Naive thymus-derived CD8-positive, alpha-beta T cell (primary cell): ENCODE measurements at regions not wholly inside any gene's neighbourhood (a gene's known extent, or its start where the extent isn't known, plus 50 kb on each side); places are given as distances from the start of the nearest gene placed in this dataset.
A peak's percentile ranks its signal among the peaks of the same experiment; 100 is the strongest.
"Not testable (repeated sequence)": the region's sequence is repeated elsewhere in the genome, so short reads cannot be mapped to it uniquely, and the experiment has no call there.

ENCODE experiments used
- ATAC-seq, 2 donors: fragments of 150-1000 bp; cut with Tn5 transposase in 1 of 2; sonication (Bioruptor Pico), chemical (Tn5 transposase) in 1 of 2; 1 replicate in 1 of 2; 2 replicates in 1 of 2; pipeline ENCODE4 v1.10.0; 2021; ENCODE audit warnings: mild to moderate bottlenecking in 2 of 2, moderate library complexity in 2 of 2
- POLR2A ChIA-PET: fragments of 350-600 bp; sonication (Branson Sonifier 250); formaldehyde crosslinking; loops from one replicate; lab custom pipeline; 2021; ENCODE audit warnings: antibody characterized with exemption; lab: Charles Lee
- DNase-seq, 10 donors: peaks; one replicate each; pipeline versions ENCODE4 v3.0.0 to v3.0.0-alpha.2; 2020 to 2022
- H3K27ac Mint-ChIP-seq, 10 donors: one replicate each; pipeline ENCODE4 v1.8.0; 2020 to 2022; ENCODE audit warnings: mild to moderate bottlenecking in 10 of 10, mixed read lengths in 10 of 10, moderate library complexity in 4 of 10, inconsistent platforms in 1 of 10
- H3K27me3 Mint-ChIP-seq, 5 donors: one replicate each; pipeline ENCODE4 v1.8.0; 2021 to 2022; ENCODE audit warnings: mixed read lengths in 5 of 5
- H3K36me3 Mint-ChIP-seq, 3 donors: one replicate each; pipeline ENCODE4 v1.8.0; 2020 to 2022; ENCODE audit warnings: mixed read lengths in 3 of 3, mild to moderate bottlenecking in 2 of 3, inconsistent platforms in 1 of 3
- H3K4me1 Mint-ChIP-seq, 4 donors: one replicate each; pipeline ENCODE4 v1.8.0; 2021 to 2022; ENCODE audit warnings: mixed read lengths in 4 of 4
- H3K4me3 Mint-ChIP-seq, 10 donors: one replicate each; pipeline ENCODE4 v1.8.0; 2020 to 2022; ENCODE audit warnings: mild to moderate bottlenecking in 10 of 10, mixed read lengths in 10 of 10, moderate library complexity in 6 of 10, inconsistent platforms in 1 of 10
- H3K9me3 Mint-ChIP-seq, 9 donors: one replicate each; pipeline ENCODE4 v1.8.0; 2020 to 2022; ENCODE audit warnings: mixed read lengths in 9 of 9, mild to moderate bottlenecking in 3 of 9, inconsistent platforms in 1 of 9, moderate library complexity in 1 of 9

DNA sequence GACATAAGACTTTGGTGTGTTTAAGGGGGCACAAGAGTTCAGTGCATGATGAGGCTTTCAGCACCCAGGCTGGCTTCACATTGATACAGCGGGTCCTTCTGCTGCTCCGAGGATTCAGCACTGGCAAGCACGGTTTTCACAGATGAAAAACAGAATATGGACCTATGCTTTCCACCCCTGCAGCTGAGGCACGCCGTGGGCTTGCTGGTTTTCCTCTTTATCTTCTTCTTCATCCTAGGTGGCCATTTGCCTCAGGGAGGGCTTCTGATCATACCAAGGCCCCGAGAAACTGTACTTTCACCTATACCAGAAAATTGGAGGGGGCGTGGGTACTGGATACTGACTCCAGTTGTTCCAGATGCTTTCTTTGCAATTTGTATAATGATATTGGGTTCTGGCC, 277.1 kb upstream of the ZNF32 start:
- ATAC-seq, result no peak
- Mint-ChIP-seq H3K27ac (no peak overlapping the region), H3K4me1 (peaks cover 0 to 2% (median 0%) of the 10 kb centered on the region in 4 donors), H3K36me3 (no peaks in the 10 kb centered on the region), H3K9me3 (no peaks in the 10 kb centered on the region), H3K27me3 (peaks cover 2 to 16% (median 5%) of the 10 kb centered on the region in 5 donors), H3K4me3 (no peak overlapping the region)
- no peak for DNase-seq
- POLR2A ChIA-PET, result no interaction called here

DNA sequence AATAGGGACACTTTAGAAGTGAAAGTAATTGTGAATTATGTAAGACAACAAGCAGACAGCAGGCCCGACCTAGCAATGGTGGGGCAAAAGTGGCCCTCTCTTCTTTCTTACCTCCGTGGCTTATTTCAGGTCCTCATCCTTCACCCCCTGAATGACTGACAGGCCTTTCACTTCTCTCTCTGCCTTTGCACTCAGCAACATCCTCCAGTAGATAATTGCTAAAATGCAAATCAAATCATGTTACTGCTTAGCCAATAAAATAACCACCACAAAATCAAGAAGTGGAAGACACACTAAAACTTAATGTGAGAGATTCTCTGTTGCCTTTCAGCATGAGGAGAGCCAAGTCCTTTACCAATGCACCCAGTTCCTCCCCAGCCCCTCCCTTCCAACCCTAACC, 274.6 kb upstream of the ZNF32 start:
- POLR2A ChIA-PET, result no interaction called here
- Mint-ChIP-seq H3K27ac (peak overlapping the region in 2 of 10 donors; percentile 1 to 36), H3K27me3 (peaks cover 0 to 7% (median 1%) of the 10 kb centered on the region in 5 donors), H3K9me3 (peaks cover 0 to 2% (median 0%) of the 10 kb centered on the region in 9 donors), H3K36me3 (peaks cover 0 to 4% (median 0%) of the 10 kb centered on the region in 3 donors), H3K4me1 (no peaks in the 10 kb centered on the region), H3K4me3 (no peak overlapping the region)
- DNase-seq, result no peak
- ATAC-seq, result no peak

GRCh38 chr10:43922335-43923280, 273.9 kb upstream of the ZNF32 start:
- H3K9me3 Mint-ChIP-seq, result peaks cover 0 to 2% (median 0%) of the 10 kb centered on the region in 9 donors
- H3K27me3 Mint-ChIP-seq, result peaks cover 0 to 5% (median 2%) of the 10 kb centered on the region in 5 donors
- H3K4me3 Mint-ChIP-seq, result no peak overlapping the region
- H3K4me1 Mint-ChIP-seq, result no peaks in the 10 kb centered on the region
- H3K36me3 Mint-ChIP-seq, result peaks cover 0 to 4% (median 0%) of the 10 kb centered on the region in 3 donors
- peak overlapping the region in 2 of 10 donors; percentile 1 to 36 for H3K27ac Mint-ChIP-seq
- DNase-seq, result no peak
- POLR2A ChIA-PET, result no interaction called here
- no peak for ATAC-seq

DNA sequence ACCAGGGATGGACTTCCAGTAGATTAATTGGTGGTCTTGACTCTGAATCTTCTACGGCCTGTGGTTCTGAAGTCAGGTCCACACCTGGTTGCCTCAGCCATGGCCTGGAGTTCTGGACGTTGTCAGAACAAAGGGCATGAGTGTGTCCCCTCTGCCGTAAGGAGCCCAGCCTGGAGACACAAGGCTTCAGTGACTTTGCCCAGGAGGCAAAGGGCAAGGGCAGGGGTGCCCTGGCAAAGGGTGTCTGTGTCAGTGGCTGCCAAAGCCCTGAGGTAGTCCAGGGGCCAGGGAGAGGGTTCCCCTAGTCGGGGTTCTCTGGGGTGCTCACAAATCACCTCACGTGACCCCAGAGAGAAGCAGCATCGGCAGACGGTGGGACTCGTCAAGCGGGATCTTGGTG, 273.2 kb upstream of the ZNF32 start:
- H3K27ac Mint-ChIP-seq, result no peak overlapping the region
- no peak for DNase-seq
- H3K27me3 Mint-ChIP-seq, result peaks cover 0 to 5% (median 0%) of the 10 kb centered on the region in 5 donors
- POLR2A ChIA-PET, result no interaction called here
- peaks cover 0 to 2% (median 0%) of the 10 kb centered on the region in 9 donors for H3K9me3 Mint-ChIP-seq
- no peak for ATAC-seq
- no peaks in the 10 kb centered on the region for H3K4me1 Mint-ChIP-seq
- H3K4me3 Mint-ChIP-seq, result no peak overlapping the region
- peaks cover 0 to 4% (median 0%) of the 10 kb centered on the region in 3 donors for H3K36me3 Mint-ChIP-seq

- H3K36me3 Mint-ChIP-seq, result peaks cover 0 to 4% (median 0%) of the 10 kb centered on the region in 3 donors
- DNase-seq, result no peak
- no peak overlapping the region for H3K4me3 Mint-ChIP-seq
- no peaks in the 10 kb centered on the region for H3K4me1 Mint-ChIP-seq
- H3K27me3 Mint-ChIP-seq, result peaks cover 0 to 5% (median 0%) of the 10 kb centered on the region in 5 donors
- no peak for ATAC-seq
- H3K9me3 Mint-ChIP-seq, result peaks cover 0 to 3% (median 0%) of the 10 kb centered on the region in 9 donors
- POLR2A ChIA-PET, result no interaction called here
- no peak overlapping the region for H3K27ac Mint-ChIP-seq
Measured at GRCh38 chr10:43921478-43921877, 272.8 kb upstream of the ZNF32 start.

- H3K27me3 Mint-ChIP-seq, H3K36me3 Mint-ChIP-seq, H3K9me3 Mint-ChIP-seq, ATAC-seq, DNase-seq, H3K4me1 Mint-ChIP-seq, POLR2A ChIA-PET, H3K4me3 Mint-ChIP-seq, H3K27ac Mint-ChIP-seq: not testable (repeated sequence)
Measured at GRCh38 chr10:43920236-43920758, 271.6 kb upstream of the ZNF32 start.

GRCh38 chr10:43913676-43914235, 265.1 kb upstream of the ZNF32 start:
- DNase-seq (peak in 1 of 10 donors; percentile 3), ATAC-seq (no peak)
- no peak overlapping the region for H3K27ac Mint-ChIP-seq
- POLR2A ChIA-PET, result no interaction called here
- H3K27me3 Mint-ChIP-seq, result peaks cover 0 to 2% (median 0%) of the 10 kb centered on the region in 5 donors
- no peaks in the 10 kb centered on the region for H3K36me3 Mint-ChIP-seq
- peaks cover 0 to 4% (median 0%) of the 10 kb centered on the region in 4 donors for H3K4me1 Mint-ChIP-seq
- H3K9me3 Mint-ChIP-seq, result peaks cover 0 to 4% (median 0%) of the 10 kb centered on the region in 9 donors
- no peak overlapping the region for H3K4me3 Mint-ChIP-seq

DNA sequence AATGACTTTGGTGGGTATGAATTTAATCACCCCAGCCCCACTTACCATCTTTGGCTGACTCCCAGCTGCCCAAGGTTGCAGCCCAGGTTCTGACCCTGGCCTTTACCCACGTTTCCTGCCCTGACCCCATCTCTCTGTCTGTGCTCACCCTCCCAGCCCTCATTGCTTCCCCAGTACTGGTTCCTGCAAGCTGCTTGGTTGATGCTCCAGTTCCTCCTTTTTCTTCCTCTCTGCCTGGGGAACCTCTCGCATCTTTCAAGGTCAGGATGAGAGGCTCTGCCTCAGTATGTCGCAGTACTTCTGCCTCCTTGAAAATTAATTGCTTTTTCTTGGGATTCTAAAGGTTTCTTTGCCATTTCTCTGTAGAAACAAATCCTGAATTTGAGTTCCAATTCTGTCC, 263.8 kb upstream of the ZNF32 start:
- peaks cover 0 to 4% (median 0%) of the 10 kb centered on the region in 5 donors for H3K27me3 Mint-ChIP-seq
- H3K4me1 Mint-ChIP-seq, result peaks cover 0 to 4% (median 0%) of the 10 kb centered on the region in 4 donors
- POLR2A ChIA-PET, result no interaction called here
- DNase-seq, result no peak
- ATAC-seq, result no peak
- peaks cover 0 to 4% (median 0%) of the 10 kb centered on the region in 9 donors for H3K9me3 Mint-ChIP-seq
- H3K4me3 Mint-ChIP-seq, result no peak overlapping the region
- no peak overlapping the region for H3K27ac Mint-ChIP-seq
- no peaks in the 10 kb centered on the region for H3K36me3 Mint-ChIP-seq

GRCh38 chr10:43906490-43906889, 257.8 kb upstream of the ZNF32 start:
- Mint-ChIP-seq H3K36me3 (no peaks in the 10 kb centered on the region), H3K4me1 (no peaks in the 10 kb centered on the region), H3K9me3 (no peaks in the 10 kb centered on the region), H3K27me3 (peaks cover 4 to 10% (median 9%) of the 10 kb centered on the region in 5 donors), H3K4me3 (no peak overlapping the region), H3K27ac (no peak overlapping the region)
- ATAC-seq (no peak), DNase-seq (no peak)
- POLR2A ChIA-PET, result no interaction called here

DNA sequence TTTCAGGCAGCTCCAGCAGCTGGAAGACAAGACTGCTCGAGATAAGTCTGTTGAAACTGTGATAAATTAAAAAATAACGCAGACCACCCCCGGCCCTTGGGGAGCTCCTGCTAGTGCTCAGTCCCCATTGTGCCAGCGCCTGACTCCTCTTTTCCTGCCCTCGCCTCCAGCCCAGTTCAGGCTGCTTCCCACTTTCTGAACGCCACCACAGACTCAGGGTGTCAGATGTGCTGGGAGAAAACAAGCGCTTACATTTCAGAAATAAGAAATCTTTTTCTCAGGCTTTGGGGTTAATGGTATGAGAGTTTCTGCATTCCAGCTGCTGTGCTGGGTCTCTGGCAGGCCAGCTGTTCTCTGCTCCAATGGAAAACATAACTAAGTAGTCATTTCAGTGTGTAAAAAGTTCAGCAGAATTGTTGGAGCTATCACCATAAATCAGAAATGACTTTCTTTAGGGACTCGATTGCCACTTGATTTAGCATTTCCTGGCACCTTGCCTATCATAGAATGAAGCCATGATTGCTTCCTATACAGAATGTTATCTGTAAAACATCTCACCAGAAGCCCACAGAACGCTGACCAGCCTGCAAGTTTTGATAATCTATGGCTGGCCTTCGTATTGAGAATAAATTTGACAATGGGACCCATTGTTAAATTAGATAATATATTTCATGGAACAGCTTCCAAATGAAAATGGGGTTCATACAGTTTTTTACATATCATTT, 257.0 kb upstream of the ZNF32 start:
- POLR2A ChIA-PET, result no interaction called here
- peaks cover 4 to 10% (median 9%) of the 10 kb centered on the region in 5 donors for H3K27me3 Mint-ChIP-seq
- H3K4me1 Mint-ChIP-seq, result no peaks in the 10 kb centered on the region
- no peaks in the 10 kb centered on the region for H3K9me3 Mint-ChIP-seq
- peak overlapping the region in 1 of 10 donors; percentile 24 for H3K27ac Mint-ChIP-seq
- H3K36me3 Mint-ChIP-seq, result no peaks in the 10 kb centered on the region
- ATAC-seq (no peak), DNase-seq (no peak)
- no peak overlapping the region for H3K4me3 Mint-ChIP-seq

DNA sequence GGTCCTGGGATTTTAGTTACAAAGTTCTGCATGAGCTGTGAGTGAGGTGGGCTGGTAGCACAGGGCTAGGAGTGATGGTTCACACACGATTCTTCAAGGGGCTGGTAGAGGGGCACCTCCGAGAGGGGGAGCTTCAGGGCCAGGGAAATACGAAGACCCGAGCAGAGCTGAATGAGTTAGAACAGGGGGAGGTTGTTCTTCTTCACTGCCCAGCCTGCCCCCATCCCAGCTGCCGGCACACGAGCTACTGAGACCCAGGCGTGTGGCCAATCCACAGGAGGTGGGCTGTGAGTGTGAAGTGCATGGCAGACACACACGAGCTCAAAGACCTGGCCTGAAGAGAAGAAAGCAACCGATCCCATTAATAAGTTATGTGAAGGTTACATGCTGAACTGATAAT, 256.2 kb upstream of the ZNF32 start:
- POLR2A ChIA-PET, result interaction anchor here (0.7 kb wide), 1 partner anchor 8 kb away, joined by 4 read pairs; no protein-coding TSS in a partner anchor

GRCh38 chr10:43904301-43904700, 255.6 kb upstream of the ZNF32 start:
- H3K4me3 Mint-ChIP-seq, result no peak overlapping the region
- peaks cover 4 to 12% (median 9%) of the 10 kb centered on the region in 5 donors for H3K27me3 Mint-ChIP-seq
- H3K4me1 Mint-ChIP-seq, result no peaks in the 10 kb centered on the region
- H3K9me3 Mint-ChIP-seq, result no peaks in the 10 kb centered on the region
- no peak for ATAC-seq
- POLR2A ChIA-PET, result no interaction called here
- no peaks in the 10 kb centered on the region for H3K36me3 Mint-ChIP-seq
- no peak for DNase-seq
- H3K27ac Mint-ChIP-seq, result peak overlapping the region in 1 of 10 donors; percentile 56

More for the DNA sequence above, 256.2 kb upstream of the ZNF32 start:
- ATAC-seq (no peak), DNase-seq (peak in 1 of 10 donors; percentile 61)
- Mint-ChIP-seq H3K36me3 (no peaks in the 10 kb centered on the region), H3K4me3 (no peak overlapping the region), H3K4me1 (no peaks in the 10 kb centered on the region), H3K27me3 (peaks cover 4 to 10% (median 9%) of the 10 kb centered on the region in 5 donors), H3K9me3 (no peaks in the 10 kb centered on the region), H3K27ac (no peak overlapping the region)
